MM.1S (cell line): ENCODE measurements at regions not wholly inside any gene's neighbourhood (a gene's known extent, or its start where the extent isn't known, plus 50 kb on each side); places are given as distances from the start of the nearest gene placed in this dataset.

Source experiments
- CTCF ChIP-seq: fragments of 300-600 bp; sonication (generic); IDR thresholded peaks from 2 replicates; pipeline ENCODE4 v1.5.1; 2016; ENCODE audit warnings: antibody characterized with exemption, low read length, mixed read lengths
- EZH2 ChIP-seq: fragments of 300-600 bp; sonication (generic); optimal IDR thresholded peaks from 2 replicates; pipeline ENCODE3; 2017; ENCODE audit warnings: low read depth, mild to moderate bottlenecking, antibody characterized with exemption, low read length, mixed read lengths

GRCh38 chr4:96383349-96383748 lies 543.5 kb downstream of the PDHA2 start:
- TF ChIP-seq CTCF: no peak
- TF ChIP-seq EZH2: no peak
